Lower leg skin (tissue), 3 donors: ENCODE measurements at regions not wholly inside any gene's neighbourhood (a gene's known extent, or its start where the extent isn't known, plus 50 kb on each side); places are given as distances from the start of the nearest gene placed in this dataset.

Source experiments
- POLR2A ChIP-seq, 2 donors: fragments of 450-650 bp; IDR thresholded peaks; one replicate each; pipeline ENCODE4 v1.6.1; 2016 to 2017; ENCODE audit warnings: antibody characterized with exemption in 2 of 2, mild to moderate bottlenecking in 1 of 2, moderate library complexity in 1 of 2
- TF ChIP-seq, protein P1 (sequence below), 3 donors: fragments of 450-650 bp; IDR thresholded peaks; one replicate each; pipeline ENCODE4 v1.5.1; 2016; ENCODE audit warnings: antibody characterized with exemption in 3 of 3, mild to moderate bottlenecking in 3 of 3, moderate library complexity in 2 of 3

DNA sequence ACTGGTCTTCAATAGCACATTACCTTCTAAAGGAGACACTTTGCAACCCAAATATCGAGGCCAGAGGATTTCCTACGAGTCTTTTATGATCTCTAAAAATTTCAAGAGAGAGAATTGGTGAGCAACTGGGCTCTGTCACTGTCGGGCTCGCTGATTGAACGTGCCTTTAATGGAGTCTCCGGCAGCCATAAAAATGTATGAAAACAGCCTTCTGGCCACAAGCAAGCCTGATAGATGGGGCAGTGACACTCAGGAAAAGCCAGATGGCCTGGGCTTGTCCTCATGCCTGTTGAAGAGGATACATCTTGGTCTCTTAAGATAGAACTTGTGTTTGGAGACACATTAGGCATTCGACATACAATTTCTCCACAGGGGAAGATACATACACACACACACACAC, 419.5 kb upstream of the PROK2 start:
- TF ChIP-seq, protein P1, sequence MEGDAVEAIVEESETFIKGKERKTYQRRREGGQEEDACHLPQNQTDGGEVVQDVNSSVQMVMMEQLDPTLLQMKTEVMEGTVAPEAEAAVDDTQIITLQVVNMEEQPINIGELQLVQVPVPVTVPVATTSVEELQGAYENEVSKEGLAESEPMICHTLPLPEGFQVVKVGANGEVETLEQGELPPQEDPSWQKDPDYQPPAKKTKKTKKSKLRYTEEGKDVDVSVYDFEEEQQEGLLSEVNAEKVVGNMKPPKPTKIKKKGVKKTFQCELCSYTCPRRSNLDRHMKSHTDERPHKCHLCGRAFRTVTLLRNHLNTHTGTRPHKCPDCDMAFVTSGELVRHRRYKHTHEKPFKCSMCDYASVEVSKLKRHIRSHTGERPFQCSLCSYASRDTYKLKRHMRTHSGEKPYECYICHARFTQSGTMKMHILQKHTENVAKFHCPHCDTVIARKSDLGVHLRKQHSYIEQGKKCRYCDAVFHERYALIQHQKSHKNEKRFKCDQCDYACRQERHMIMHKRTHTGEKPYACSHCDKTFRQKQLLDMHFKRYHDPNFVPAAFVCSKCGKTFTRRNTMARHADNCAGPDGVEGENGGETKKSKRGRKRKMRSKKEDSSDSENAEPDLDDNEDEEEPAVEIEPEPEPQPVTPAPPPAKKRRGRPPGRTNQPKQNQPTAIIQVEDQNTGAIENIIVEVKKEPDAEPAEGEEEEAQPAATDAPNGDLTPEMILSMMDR (IDR thresholded peaks at IDR 0.05) = no peak
- no peak for TF ChIP-seq POLR2A (IDR thresholded peaks at IDR 0.05)
